ENCODE measurements at regions not wholly inside any gene's neighbourhood (a gene's known extent, or its start where the extent isn't known, plus 50 kb on each side); places are given as distances from the start of the nearest gene placed in this dataset.
"Not testable (repeated sequence)": the region's sequence is repeated elsewhere in the genome, so short reads cannot be mapped to it uniquely, and the experiment has no call there.

DNA sequence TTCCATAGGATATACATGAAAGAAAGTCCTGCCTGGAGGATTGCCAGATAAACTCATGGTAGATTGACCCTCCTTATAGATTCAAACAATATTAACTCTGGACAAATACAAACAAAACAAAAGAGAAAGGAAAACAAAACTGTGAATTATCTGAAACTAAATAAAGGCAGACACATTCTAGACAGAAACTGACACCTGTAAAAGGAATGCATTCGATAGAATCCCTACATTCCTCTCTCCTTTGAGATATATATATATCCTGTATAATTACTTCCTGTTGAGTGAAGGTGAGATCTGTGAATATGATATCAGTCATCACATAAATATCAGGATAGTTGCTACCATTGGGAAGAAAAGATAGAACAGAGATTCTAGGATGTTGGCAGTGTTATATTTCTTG is 948.4 kb upstream of the ATXN7L3B start:
- no peaks in the 10 kb centered on the region for H3K36me3 ChIP-seq (ENCODE audit: insufficient read depth in 1 of 2, low read depth in 1 of 2)
- 73 to 83% (median 79%) methylated on average over 1 of the region's 1 CpG for WGBS, 3 donors
- DNase-seq (no peak), ATAC-seq (no peak)
- intact Hi-C loops (cut with DNase I), result no loop called here
- H3K4me1 ChIP-seq, result no peaks in the 10 kb centered on the region
- H3K9me3 ChIP-seq, result no peaks in the 10 kb centered on the region
- H3K27ac ChIP-seq, result no peak overlapping the region
- H3K27me3 ChIP-seq (ENCODE audit: insufficient read depth in 3 of 3, low read length in 2 of 3), result no peaks in the 10 kb centered on the region
- no peak for TF ChIP-seq CTCF (IDR thresholded peaks at IDR 0.05)
- H3K4me3 ChIP-seq, result no peak overlapping the region

DNA sequence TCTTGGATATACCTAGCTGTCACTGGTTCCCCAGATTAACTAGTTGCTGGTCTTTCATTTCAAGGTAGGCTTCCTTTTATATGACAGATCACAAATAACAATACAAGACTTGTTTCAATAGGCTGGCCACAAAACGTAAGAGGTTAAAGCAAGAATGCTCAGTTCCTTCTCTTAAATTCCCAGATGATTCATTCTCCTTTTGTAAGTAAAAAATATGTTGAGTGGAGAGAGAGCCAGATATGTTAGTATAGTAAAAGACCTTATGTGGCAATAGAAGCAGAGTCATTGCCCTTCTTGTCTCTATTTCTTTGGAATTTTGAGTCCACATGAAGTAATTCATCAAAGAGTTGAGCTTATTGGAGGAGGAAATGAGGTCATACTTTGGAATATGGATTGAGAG is 939.0 kb upstream of the ATXN7L3B start:
- WGBS, 3 donors, result 50 to 57% (median 54%) methylated on average over 1 of the region's 1 CpG
- no peak for ATAC-seq
- no peak for DNase-seq
- intact Hi-C loops (cut with DNase I), result no loop called here
- Histone ChIP-seq H3K4me1 (no peaks in the 10 kb centered on the region), H3K27ac (no peak overlapping the region), H3K36me3 (ENCODE audit: insufficient read depth in 1 of 2, low read depth in 1 of 2) (no peaks in the 10 kb centered on the region), H3K4me3 (no peak overlapping the region), H3K27me3 (ENCODE audit: insufficient read depth in 3 of 3, low read length in 2 of 3) (peaks cover 0 to 2% (median 0%) of the 10 kb centered on the region in 3 donors), H3K9me3 (no peaks in the 10 kb centered on the region)
- TF ChIP-seq CTCF (IDR thresholded peaks at IDR 0.05), result no peak

DNA sequence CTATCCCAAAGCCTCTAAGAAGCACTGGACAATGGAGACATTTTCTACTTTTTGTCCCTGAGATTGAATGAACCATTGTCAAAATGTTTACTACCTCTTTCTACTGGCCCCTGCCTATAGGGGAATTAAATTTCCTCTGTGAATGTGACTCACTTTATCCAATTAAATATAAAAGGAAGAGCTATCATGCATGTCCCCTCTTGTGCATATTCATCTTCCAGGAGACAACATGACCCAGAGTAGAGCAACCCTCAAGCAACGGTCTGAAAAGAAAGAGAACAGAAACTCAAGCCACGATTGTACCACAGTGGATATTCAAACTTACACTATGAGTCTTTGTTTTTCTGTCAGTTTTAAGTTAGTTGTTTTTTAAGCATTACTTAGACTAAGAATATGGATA is 938.4 kb upstream of the ATXN7L3B start:
- Histone ChIP-seq H3K9me3 (no peaks in the 10 kb centered on the region), H3K27me3 (ENCODE audit: insufficient read depth in 3 of 3, low read length in 2 of 3) (peaks cover 0 to 2% (median 0%) of the 10 kb centered on the region in 3 donors), H3K4me3 (no peak overlapping the region), H3K36me3 (ENCODE audit: insufficient read depth in 1 of 2, low read depth in 1 of 2) (no peaks in the 10 kb centered on the region), H3K27ac (no peak overlapping the region), H3K4me1 (no peaks in the 10 kb centered on the region)
- DNase-seq (no peak), ATAC-seq (no peak)
- no peak for TF ChIP-seq CTCF (IDR thresholded peaks at IDR 0.05)
- WGBS, 3 donors, result 64 to 71% (median 70%) methylated on average over 2 of the region's 2 CpGs
- intact Hi-C loops (cut with DNase I), result no loop called here

- H3K36me3 ChIP-seq (ENCODE audit: insufficient read depth in 1 of 2, low read depth in 1 of 2); H3K27ac ChIP-seq; H3K27me3 ChIP-seq (ENCODE audit: insufficient read depth in 3 of 3, low read length in 2 of 3); H3K4me3 ChIP-seq; H3K9me3 ChIP-seq; intact Hi-C loops (cut with DNase I); DNase-seq; ATAC-seq; H3K4me1 ChIP-seq: not testable (repeated sequence)
- 65 to 79% (median 70%) methylated on average over 9 of the region's 9 CpGs for WGBS, 3 donors
Observed at GRCh38 chr12:73605925-73606324, 931.7 kb upstream of the ATXN7L3B start.

DNA sequence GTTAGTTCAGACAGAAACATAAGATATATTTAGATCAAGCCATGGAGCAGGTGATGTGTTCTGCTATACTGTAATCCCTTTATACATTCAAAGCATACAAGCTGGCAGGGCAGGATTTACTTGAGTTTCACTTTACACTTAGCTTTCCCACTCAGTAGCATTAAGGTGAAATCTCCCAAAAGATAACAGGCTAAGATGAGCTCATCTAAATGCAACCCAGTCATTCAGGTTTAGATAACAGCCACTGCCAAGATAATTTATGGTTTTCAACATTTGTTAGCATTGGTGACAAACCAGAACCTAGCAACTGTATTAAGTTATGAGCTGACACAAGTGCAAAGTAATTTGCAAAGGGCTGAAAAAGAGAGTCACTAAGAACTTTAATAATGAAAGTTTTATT is 925.1 kb upstream of the ATXN7L3B start:
- no peak for DNase-seq
- intact Hi-C loops (cut with DNase I), result no loop called here
- Histone ChIP-seq H3K4me3 (no peak overlapping the region), H3K27ac (no peak overlapping the region), H3K4me1 (no peaks in the 10 kb centered on the region), H3K36me3 (ENCODE audit: insufficient read depth in 1 of 2, low read depth in 1 of 2) (no peaks in the 10 kb centered on the region), H3K27me3 (ENCODE audit: insufficient read depth in 3 of 3, low read length in 2 of 3) (no peaks in the 10 kb centered on the region), H3K9me3 (no peaks in the 10 kb centered on the region)
- no peak for ATAC-seq
- no peak for TF ChIP-seq CTCF (IDR thresholded peaks at IDR 0.05)

All from psoas muscle (tissue), 7 donors.